ENCODE measurements at regions not wholly inside any gene's neighbourhood (a gene's known extent, or its start where the extent isn't known, plus 50 kb on each side); places are given as distances from the start of the nearest gene placed in this dataset.

- ChIA-PET POLR2A (no interaction called here), CTCF (no interaction called here)
- Mint-ChIP-seq H3K27me3 (no peaks in the 10 kb centered on the region), H3K4me3 (no peak overlapping the region), H3K27ac (no peak overlapping the region), H3K36me3 (ENCODE audit: low read depth) (no peaks in the 10 kb centered on the region), H3K4me1 (no peaks in the 10 kb centered on the region), H3K9me3 (no peaks in the 10 kb centered on the region)
- no peak for DNase-seq
Measured at GRCh38 chr5:121138495-121138907, 674.4 kb downstream of the PRR16 start.

GRCh38 chr5:121138952-121139351 lies 674.9 kb downstream of the PRR16 start:
- Mint-ChIP-seq H3K27ac (no peak overlapping the region), H3K4me3 (no peak overlapping the region), H3K9me3 (no peaks in the 10 kb centered on the region), H3K36me3 (ENCODE audit: low read depth) (no peaks in the 10 kb centered on the region), H3K27me3 (no peaks in the 10 kb centered on the region), H3K4me1 (no peaks in the 10 kb centered on the region)
- ChIA-PET POLR2A (no interaction called here), CTCF (no interaction called here)
- no peak for DNase-seq

- ChIA-PET CTCF (no interaction called here), POLR2A (no interaction called here)
- Mint-ChIP-seq H3K4me1 (no peaks in the 10 kb centered on the region), H3K27ac (no peak overlapping the region), H3K27me3 (no peaks in the 10 kb centered on the region), H3K4me3 (no peak overlapping the region), H3K9me3 (no peaks in the 10 kb centered on the region), H3K36me3 (ENCODE audit: low read depth) (no peaks in the 10 kb centered on the region)
- no peak for DNase-seq
Measured at GRCh38 chr5:121144764-121145163, 680.7 kb downstream of the PRR16 start.

GRCh38 chr5:121151534-121151933 lies 687.4 kb downstream of the PRR16 start:
- no peak overlapping the region for H3K4me3 Mint-ChIP-seq
- CTCF ChIA-PET: no interaction called here
- POLR2A ChIA-PET: no interaction called here
- H3K27me3 Mint-ChIP-seq: no peaks in the 10 kb centered on the region
- H3K27ac Mint-ChIP-seq: no peak overlapping the region
- H3K9me3 Mint-ChIP-seq: no peaks in the 10 kb centered on the region
- H3K4me1 Mint-ChIP-seq: no peaks in the 10 kb centered on the region
- no peak for DNase-seq
- no peaks in the 10 kb centered on the region for H3K36me3 Mint-ChIP-seq (ENCODE audit: low read depth)

GRCh38 chr5:121152411-121152810 lies 688.3 kb downstream of the PRR16 start:
- no peak for DNase-seq
- ChIA-PET CTCF (no interaction called here), POLR2A (no interaction called here)
- Mint-ChIP-seq H3K36me3 (ENCODE audit: low read depth) (no peaks in the 10 kb centered on the region), H3K4me3 (no peak overlapping the region), H3K9me3 (no peaks in the 10 kb centered on the region), H3K4me1 (no peaks in the 10 kb centered on the region), H3K27ac (no peak overlapping the region), H3K27me3 (no peaks in the 10 kb centered on the region)

- Mint-ChIP-seq H3K36me3 (ENCODE audit: low read depth) (no peaks in the 10 kb centered on the region), H3K4me3 (no peak overlapping the region), H3K9me3 (no peaks in the 10 kb centered on the region), H3K4me1 (no peaks in the 10 kb centered on the region), H3K27ac (no peak overlapping the region), H3K27me3 (no peaks in the 10 kb centered on the region)
- DNase-seq: no peak
- CTCF ChIA-PET: no interaction called here
- POLR2A ChIA-PET: no interaction called here
Measured at GRCh38 chr5:121156565-121156964, 692.5 kb downstream of the PRR16 start.

GRCh38 chr5:121158451-121158850 lies 693.2 kb upstream of the FTMT start:
- Mint-ChIP-seq H3K4me1 (no peaks in the 10 kb centered on the region), H3K27me3 (no peaks in the 10 kb centered on the region), H3K36me3 (ENCODE audit: low read depth) (no peaks in the 10 kb centered on the region), H3K4me3 (no peak overlapping the region), H3K27ac (no peak overlapping the region), H3K9me3 (no peaks in the 10 kb centered on the region)
- CTCF ChIA-PET: no interaction called here
- POLR2A ChIA-PET: no interaction called here
- DNase-seq: no peak

GRCh38 chr5:121160591-121160990 lies 691.1 kb upstream of the FTMT start:
- ChIA-PET CTCF (no interaction called here), POLR2A (no interaction called here)
- Mint-ChIP-seq H3K9me3 (no peaks in the 10 kb centered on the region), H3K4me1 (no peaks in the 10 kb centered on the region), H3K36me3 (ENCODE audit: low read depth) (no peaks in the 10 kb centered on the region), H3K4me3 (no peak overlapping the region), H3K27ac (no peak overlapping the region), H3K27me3 (no peaks in the 10 kb centered on the region)
- no peak for DNase-seq

- no peak overlapping the region for H3K4me3 Mint-ChIP-seq
- no peaks in the 10 kb centered on the region for H3K4me1 Mint-ChIP-seq
Measured at GRCh38 chr5:121164632-121165031, 687.0 kb upstream of the FTMT start.

GRCh38 chr5:121171361-121171760 lies 680.3 kb upstream of the FTMT start:
- no peak for DNase-seq
- POLR2A ChIA-PET: no interaction called here
- no peaks in the 10 kb centered on the region for H3K36me3 Mint-ChIP-seq (ENCODE audit: low read depth)
- H3K9me3 Mint-ChIP-seq: no peaks in the 10 kb centered on the region
- H3K4me1 Mint-ChIP-seq: no peaks in the 10 kb centered on the region
- CTCF ChIA-PET: no interaction called here
- H3K27ac Mint-ChIP-seq: no peak overlapping the region
- H3K27me3 Mint-ChIP-seq: no peaks in the 10 kb centered on the region
- H3K4me3 Mint-ChIP-seq: no peak overlapping the region

More at GRCh38 chr5:121164632-121165031, 687.0 kb upstream of the FTMT start:
- no peaks in the 10 kb centered on the region for H3K27me3 Mint-ChIP-seq
- CTCF ChIA-PET: no interaction called here
- H3K27ac Mint-ChIP-seq: no peak overlapping the region
- POLR2A ChIA-PET: no interaction called here
- H3K9me3 Mint-ChIP-seq: peaks cover 4% of the 10 kb centered on the region
- H3K36me3 Mint-ChIP-seq (ENCODE audit: low read depth): no peaks in the 10 kb centered on the region
- no peak for DNase-seq

- H3K27ac Mint-ChIP-seq: no peak overlapping the region
- ChIA-PET POLR2A (no interaction called here), CTCF (no interaction called here)
- H3K9me3 Mint-ChIP-seq: no peaks in the 10 kb centered on the region
- DNase-seq: no peak
- no peaks in the 10 kb centered on the region for H3K4me1 Mint-ChIP-seq
- H3K36me3 Mint-ChIP-seq (ENCODE audit: low read depth): no peaks in the 10 kb centered on the region
- H3K27me3 Mint-ChIP-seq: no peaks in the 10 kb centered on the region
- no peak overlapping the region for H3K4me3 Mint-ChIP-seq
Measured at GRCh38 chr5:121171834-121172233, 679.8 kb upstream of the FTMT start.

- ChIA-PET POLR2A (no interaction called here), CTCF (no interaction called here)
- H3K9me3 Mint-ChIP-seq: peaks cover 2% of the 10 kb centered on the region
- no peaks in the 10 kb centered on the region for H3K4me1 Mint-ChIP-seq
- H3K27ac Mint-ChIP-seq: no peak overlapping the region
- no peak for DNase-seq
- H3K36me3 Mint-ChIP-seq (ENCODE audit: low read depth): no peaks in the 10 kb centered on the region
- H3K27me3 Mint-ChIP-seq: no peaks in the 10 kb centered on the region
- no peak overlapping the region for H3K4me3 Mint-ChIP-seq
Measured at GRCh38 chr5:121174351-121174750, 677.3 kb upstream of the FTMT start.

GRCh38 chr5:121175986-121176385 lies 675.7 kb upstream of the FTMT start:
- no peak overlapping the region for H3K27ac Mint-ChIP-seq
- no peaks in the 10 kb centered on the region for H3K36me3 Mint-ChIP-seq (ENCODE audit: low read depth)
- ChIA-PET POLR2A (no interaction called here), CTCF (no interaction called here)
- no peaks in the 10 kb centered on the region for H3K27me3 Mint-ChIP-seq
- no peaks in the 10 kb centered on the region for H3K4me1 Mint-ChIP-seq
- H3K4me3 Mint-ChIP-seq: no peak overlapping the region
- DNase-seq: no peak
- peaks cover 2% of the 10 kb centered on the region for H3K9me3 Mint-ChIP-seq

- DNase-seq: no peak
- Mint-ChIP-seq H3K36me3 (ENCODE audit: low read depth) (no peaks in the 10 kb centered on the region), H3K27ac (no peak overlapping the region), H3K9me3 (no peaks in the 10 kb centered on the region), H3K4me1 (no peaks in the 10 kb centered on the region), H3K27me3 (no peaks in the 10 kb centered on the region), H3K4me3 (no peak overlapping the region)
- ChIA-PET POLR2A (no interaction called here), CTCF (no interaction called here)
Measured at GRCh38 chr5:121182788-121183490, 668.7 kb upstream of the FTMT start.

GRCh38 chr5:121188849-121189248 lies 662.8 kb upstream of the FTMT start:
- Mint-ChIP-seq H3K9me3 (no peaks in the 10 kb centered on the region), H3K4me3 (no peak overlapping the region), H3K4me1 (no peaks in the 10 kb centered on the region), H3K27ac (no peak overlapping the region), H3K36me3 (ENCODE audit: low read depth) (no peaks in the 10 kb centered on the region), H3K27me3 (no peaks in the 10 kb centered on the region)
- POLR2A ChIA-PET: no interaction called here
- no peak for DNase-seq
- CTCF ChIA-PET: no interaction called here

All from activated CD4-positive, alpha-beta memory T cell treated with anti-CD3 and anti-CD28 coated beads, Interleukin-2, amount 10 ng/mL, durations not matched to agents 7 days and 5 days (primary cell).